Adrenal gland (tissue), 9 donors: ENCODE measurements at regions not wholly inside any gene's neighbourhood (a gene's known extent, or its start where the extent isn't known, plus 50 kb on each side); places are given as distances from the start of the nearest gene placed in this dataset.
"Not testable (repeated sequence)": the region's sequence is repeated elsewhere in the genome, so short reads cannot be mapped to it uniquely, and the experiment has no call there.

Experiments
- DNase-seq, 7 donors: peaks; one replicate each; pipeline ENCODE4 v3.0.0-alpha.2; 2019 to 2020
- H3K27ac ChIP-seq, 5 donors: fragments of 200-600 bp; sonication (generic) in 4 of 5; 1 replicate in 3 of 5; 2 replicates in 2 of 5; pipeline versions ENCODE4 v1.5.1 to v1.8.0; 2016 to 2020; ENCODE audit warnings: mild to moderate bottlenecking in 1 of 5
- H3K27me3 ChIP-seq: fragments of 200-600 bp; 2 replicates; pipeline ENCODE4 v1.8.0; 2021
- H3K36me3 ChIP-seq, 2 donors: fragments of 200-600 bp; replicated peaks in 1 of 2; 1 replicate in 1 of 2; 2 replicates in 1 of 2; pipeline versions ENCODE4 v1.5.1 to v1.8.0; 2018 to 2022
- H3K4me1 ChIP-seq, 2 donors: fragments of 200-600 bp; replicated peaks in 1 of 2; 1 replicate in 1 of 2; 2 replicates in 1 of 2; pipeline versions ENCODE4 v1.5.1 to v1.8.0; 2018 to 2021
- H3K4me3 ChIP-seq, 4 donors: fragments of 200-600 bp; sonication (generic) in 3 of 4; one replicate each; pipeline ENCODE4 v1.5.1; 2016 to 2018
- H3K9me3 ChIP-seq, 3 donors: fragments of 200-600 bp; sonication (generic) in 1 of 3; replicated peaks in 1 of 3; 1 replicate in 2 of 3; 2 replicates in 1 of 3; pipeline versions ENCODE4 v1.5.1 to v1.8.0; 2016 to 2021
- CTCF ChIP-seq, 6 experiments: fragments of 450-650 bp in 4 of 6; fragments of 200-600 bp in 2 of 6; sonication (generic) in 1 of 6; IDR thresholded peaks; 1 replicate in 5 of 6; 2 replicates in 1 of 6; pipeline versions ENCODE4 v1.5.1 to v1.8.0; 2016 to 2021; ENCODE audit warnings: antibody characterized with exemption in 6 of 6, mild to moderate bottlenecking in 2 of 6, moderate library complexity in 1 of 6
- POLR2A ChIP-seq, 2 donors: fragments of 450-650 bp; IDR thresholded peaks; one replicate each; pipeline ENCODE4 v1.6.1; 2017; ENCODE audit warnings: antibody characterized with exemption in 2 of 2, mild to moderate bottlenecking in 2 of 2, moderate library complexity in 1 of 2
- WGBS, 4 donors: extraction: QIAGEN DNeasy Blood & Tissue Kit in 2 of 4; methylation state at CpG; one replicate each; pipeline versions ENCODE4 v1.1.5 to v1.1.7; 2013 to 2017; 5-methylcytosine and 5-hydroxymethylcytosine counted together
- intact Hi-C, 2 donors: fragments of 100-400 bp; cut with DNase I; formaldehyde crosslinking; loops; one replicate each; pipeline versions ENCODE4 v1.14.1 to v1.15.0; 2022 to 2023
- donor health status: healthy with polysubstance abuse.
- donor health status: Bipolar disorder and iron deficiency.
- donor health status: DM: yes; HTN: yes; CAD: no.
- donor health status: DM: no; HTN: no; CAD: no.
- donor health status: DM: no; HTN: no; CAD: no.

- Histone ChIP-seq H3K36me3 (no peaks in the 10 kb centered on the region), H3K4me3 (no peak overlapping the region), H3K27ac (no peak overlapping the region), H3K27me3 (no peaks in the 10 kb centered on the region), H3K9me3 (no peaks in the 10 kb centered on the region), H3K4me1 (no peaks in the 10 kb centered on the region)
- no peak for DNase-seq
- WGBS, 4 donors, result 70 to 82% (median 80%) methylated on average over 18 of the region's 18 CpGs
- TF ChIP-seq CTCF (IDR thresholded peaks at IDR 0.05) (no peak), POLR2A (IDR thresholded peaks at IDR 0.05) (no peak)
- intact Hi-C loops, result no loop called here
Observed at GRCh38 chr20:30910937-30911725, 346.3 kb upstream of the DEFB115 start.

GRCh38 chr20:30911832-30912660 is 345.4 kb upstream of the DEFB115 start:
- H3K9me3 ChIP-seq, H3K4me1 ChIP-seq, H3K27ac ChIP-seq, DNase-seq, H3K4me3 ChIP-seq, H3K36me3 ChIP-seq, intact Hi-C loops, H3K27me3 ChIP-seq: not testable (repeated sequence)
- WGBS, 4 donors, result 18 to 61% (median 43%) methylated on average over 35 to 41 of the region's 41 CpGs

- H3K27ac ChIP-seq, H3K4me1 ChIP-seq, intact Hi-C loops, H3K36me3 ChIP-seq, H3K9me3 ChIP-seq, H3K4me3 ChIP-seq, H3K27me3 ChIP-seq: not testable (repeated sequence)
- WGBS, 4 donors, result 13 to 56% (median 28%) methylated on average over 9 to 12 of the region's 12 CpGs
- peak in 1 of 7 donors; percentile 32 for DNase-seq
Observed at GRCh38 chr20:30912661-30913026, 344.8 kb upstream of the DEFB115 start.

- H3K27me3 ChIP-seq, H3K4me3 ChIP-seq, H3K4me1 ChIP-seq, H3K27ac ChIP-seq, H3K9me3 ChIP-seq, H3K36me3 ChIP-seq, intact Hi-C loops, DNase-seq: not testable (repeated sequence)
- WGBS, 4 donors, result 76 to 87% (median 80%) methylated on average over 5 of the region's 5 CpGs
Observed at GRCh38 chr20:30916404-30916803, 341.1 kb upstream of the DEFB115 start.

GRCh38 chr20:30919514-30920188 is 337.8 kb upstream of the DEFB115 start:
- H3K4me3 ChIP-seq, result no peak overlapping the region
- intact Hi-C loops, result no loop called here
- TF ChIP-seq POLR2A (IDR thresholded peaks at IDR 0.05) (no peak), CTCF (IDR thresholded peaks at IDR 0.05) (no peak)
- H3K4me1 ChIP-seq, result no peaks in the 10 kb centered on the region
- WGBS, 4 donors, result 83 to 88% (median 86%) methylated on average over 26 to 31 of the region's 31 CpGs
- no peak for DNase-seq
- H3K36me3 ChIP-seq, result no peaks in the 10 kb centered on the region
- no peaks in the 10 kb centered on the region for H3K27me3 ChIP-seq
- H3K9me3 ChIP-seq, result no peaks in the 10 kb centered on the region
- H3K27ac ChIP-seq, result no peak overlapping the region
